ENCODE measurements at regions not wholly inside any gene's neighbourhood (a gene's known extent, or its start where the extent isn't known, plus 50 kb on each side); places are given as distances from the start of the nearest gene placed in this dataset.
"Not testable (repeated sequence)": the region's sequence is repeated elsewhere in the genome, so short reads cannot be mapped to it uniquely, and the experiment has no call there.

GRCh38 chr9:87160148-87161102 lies 213.1 kb upstream of the GAS1 start:
- DNase-seq = no peak

DNA sequence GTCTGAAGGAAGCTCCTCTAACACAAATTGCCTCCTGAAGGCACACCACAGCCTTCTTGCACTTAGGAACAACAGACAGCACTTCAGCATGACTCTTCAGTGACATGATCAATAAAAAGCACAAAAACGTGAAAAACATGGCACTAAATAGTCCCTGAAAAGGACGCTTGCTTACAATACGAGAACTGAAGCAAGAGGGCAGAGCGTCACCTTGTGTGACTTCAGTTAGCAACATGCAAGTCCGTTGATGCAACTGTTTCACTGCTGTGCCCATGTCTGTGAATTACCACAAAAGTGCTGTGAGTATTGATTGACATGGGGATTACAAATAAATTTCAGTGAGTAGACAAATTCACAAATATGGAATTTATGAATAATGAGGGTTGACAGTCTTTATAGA lies 219.9 kb upstream of the GAS1 start:
- DNase-seq = no peak

DNA sequence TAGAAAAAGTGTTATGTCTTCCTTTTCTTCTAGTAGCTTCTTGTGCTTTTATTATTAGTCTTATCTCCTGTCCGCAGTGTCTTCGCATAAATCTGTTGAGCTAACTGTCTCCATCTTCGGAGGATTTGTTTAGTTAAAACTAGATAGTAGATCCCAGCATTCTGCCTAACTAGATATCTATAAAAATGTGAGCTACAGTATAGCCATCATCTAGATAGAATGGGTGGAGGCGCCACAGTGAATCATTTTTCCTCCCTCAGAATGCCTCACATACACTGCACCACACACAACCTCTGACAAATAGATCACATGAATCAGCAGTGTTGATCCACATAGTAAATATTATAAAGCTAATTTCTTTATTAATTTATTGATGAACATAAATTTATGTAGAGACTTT lies 220.3 kb upstream of the GAS1 start:
- DNase-seq = no peak

GRCh38 chr9:87178302-87178701 lies 231.0 kb upstream of the GAS1 start:
- no peak for DNase-seq

DNA sequence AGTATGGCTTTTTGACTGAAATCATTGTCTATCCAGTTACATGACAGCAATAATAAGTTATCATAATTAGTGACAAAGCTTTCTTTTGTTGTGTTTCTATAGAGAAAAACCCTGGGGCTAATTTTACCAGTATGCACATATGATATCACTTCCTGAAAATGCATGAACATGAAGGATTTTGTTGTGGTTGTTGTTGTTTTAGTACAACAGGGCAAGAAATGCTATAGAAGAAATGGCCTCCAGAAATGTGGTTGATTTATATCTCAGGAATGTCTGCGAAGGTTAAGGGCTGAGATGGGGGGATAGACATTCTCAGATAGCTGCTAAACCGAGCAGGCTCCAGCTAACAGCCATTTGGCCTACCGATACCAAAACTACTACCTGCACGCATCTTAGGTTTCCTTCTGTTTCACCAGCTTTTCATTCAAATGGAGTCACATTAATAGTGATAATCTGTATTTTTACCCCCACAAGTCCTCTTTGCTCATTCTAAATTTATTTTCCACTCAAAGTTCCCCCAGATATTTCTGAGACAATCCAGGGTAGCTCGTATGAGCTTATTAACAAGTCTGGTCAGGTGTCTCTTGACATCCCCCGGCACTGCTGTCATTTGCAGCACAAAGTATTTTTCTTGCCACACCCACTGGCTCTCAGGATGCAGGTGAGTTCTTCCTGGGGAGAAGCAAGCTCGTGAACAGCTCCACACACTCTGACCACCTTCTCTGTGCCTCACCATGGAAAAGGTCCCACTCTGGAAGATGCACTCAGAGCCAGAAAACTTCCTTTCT lies 232.4 kb upstream of the GAS1 start:
- DNase-seq = no peak

- no peak for DNase-seq
Measured at GRCh38 chr9:87180361-87180760, 233.1 kb upstream of the GAS1 start.

- no peak for DNase-seq
Measured at GRCh38 chr9:87180841-87181240, 233.5 kb upstream of the GAS1 start.

DNA sequence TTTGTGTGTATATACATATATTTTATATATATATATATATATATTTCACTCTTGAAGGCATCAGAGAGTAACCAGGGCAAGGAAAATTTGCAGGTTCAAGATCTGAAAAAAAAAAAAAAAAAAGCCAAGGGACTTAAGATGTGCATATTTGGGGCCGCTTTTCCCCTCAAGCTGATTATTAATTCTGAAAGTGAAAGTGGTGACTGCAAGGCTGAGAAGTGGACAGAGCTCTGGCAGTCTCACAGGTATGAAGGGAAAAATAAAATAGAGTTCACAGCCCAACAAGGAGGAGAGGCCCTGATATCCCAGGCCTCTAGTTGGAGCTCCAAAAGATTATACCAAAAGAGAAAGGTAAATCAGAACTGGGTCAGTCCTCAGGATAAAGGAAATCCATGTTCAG lies 234.4 kb upstream of the GAS1 start:
- no peak for DNase-seq

GRCh38 chr9:87184956-87185642 lies 237.8 kb upstream of the GAS1 start:
- DNase-seq = no peak

- DNase-seq = no peak
Measured at GRCh38 chr9:87187656-87188055, 240.3 kb upstream of the GAS1 start.

- DNase-seq = no peak
Measured at GRCh38 chr9:87189006-87189405, 241.7 kb upstream of the GAS1 start.

DNA sequence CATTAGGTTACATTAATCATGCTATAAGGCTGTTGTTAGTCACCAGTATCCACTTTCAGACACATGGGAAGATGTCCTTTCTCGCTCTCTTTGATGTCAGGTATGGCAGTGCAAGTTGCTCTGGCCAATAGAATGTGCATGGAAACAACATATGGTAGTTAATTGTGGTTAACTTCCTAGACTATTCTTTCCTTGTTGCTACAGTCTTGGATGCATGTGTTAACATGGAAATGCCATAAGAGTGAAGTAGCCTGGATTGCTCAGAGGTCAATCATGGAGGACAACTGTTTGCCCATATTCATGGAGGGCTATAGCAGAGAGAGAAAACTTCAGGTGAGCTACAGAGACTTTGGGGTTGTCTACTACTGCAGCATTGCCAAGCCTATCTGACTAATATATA lies 245.8 kb upstream of the GAS1 start:
- DNase-seq = no peak

DNA sequence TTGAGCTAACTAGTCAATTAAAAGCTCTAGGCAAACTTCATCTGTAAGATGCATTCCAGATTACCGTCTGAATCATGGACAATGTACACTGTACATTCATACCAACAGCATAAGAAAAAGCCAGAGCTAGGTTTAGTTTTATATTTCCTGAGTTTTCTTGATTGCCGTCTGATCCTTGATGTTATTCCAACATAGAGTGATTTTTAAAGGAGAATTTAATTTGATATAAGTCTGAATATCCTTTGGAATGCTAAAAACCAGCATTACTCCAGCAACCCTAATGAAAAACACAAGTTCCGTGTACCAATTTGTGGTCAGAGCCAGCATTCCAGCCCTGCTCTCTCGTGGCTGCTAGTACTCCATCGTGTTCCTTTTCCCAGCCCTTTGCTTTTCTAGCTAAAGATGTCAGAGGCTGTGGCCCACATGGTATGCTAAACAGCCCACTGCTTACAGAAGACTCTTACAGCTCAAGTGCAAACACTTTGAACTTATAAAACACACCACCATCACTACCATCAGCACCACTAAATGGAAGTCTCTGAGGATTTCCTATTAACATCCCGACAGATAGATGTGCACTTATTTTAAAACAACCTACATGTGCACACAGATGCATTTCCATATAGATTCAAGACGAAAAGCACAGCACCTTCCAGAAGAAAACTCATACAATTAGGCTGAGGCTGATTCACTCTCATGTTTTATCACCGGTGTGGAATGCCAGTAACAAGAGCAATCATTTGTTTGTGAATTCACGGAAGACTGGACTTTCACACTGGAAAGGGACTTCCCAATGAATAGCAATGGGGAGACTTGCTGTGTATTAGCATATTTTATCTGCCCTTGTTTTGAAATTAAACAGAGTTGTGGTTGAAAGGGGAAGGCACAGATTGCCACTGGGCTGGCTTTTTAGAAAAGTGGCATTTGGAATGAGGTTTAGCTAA lies 246.9 kb upstream of the GAS1 start:
- DNase-seq = no peak

DNA sequence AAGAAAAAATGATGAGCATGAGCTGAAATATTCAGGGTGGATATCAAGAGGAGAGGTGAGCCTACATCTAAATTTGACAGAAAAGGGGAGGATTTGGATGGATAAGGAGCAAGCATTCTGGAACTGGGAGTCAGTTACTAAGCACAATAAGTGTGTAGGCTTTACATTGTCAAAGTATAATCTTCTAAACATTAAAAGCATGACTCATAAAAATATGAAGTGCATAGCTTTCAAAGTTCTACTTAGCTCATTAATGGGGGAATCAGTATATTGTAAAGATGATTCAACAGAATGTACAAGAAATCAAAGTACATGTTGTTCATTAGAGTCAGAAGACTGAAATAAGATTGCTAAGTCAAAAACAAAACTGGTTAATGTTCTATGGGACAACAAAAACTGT lies 248.0 kb upstream of the GAS1 start:
- DNase-seq = no peak

GRCh38 chr9:87197349-87198130 lies 250.2 kb upstream of the GAS1 start:
- DNase-seq = no peak

GRCh38 chr9:87198716-87199115 lies 251.4 kb upstream of the GAS1 start:
- no peak for DNase-seq

DNA sequence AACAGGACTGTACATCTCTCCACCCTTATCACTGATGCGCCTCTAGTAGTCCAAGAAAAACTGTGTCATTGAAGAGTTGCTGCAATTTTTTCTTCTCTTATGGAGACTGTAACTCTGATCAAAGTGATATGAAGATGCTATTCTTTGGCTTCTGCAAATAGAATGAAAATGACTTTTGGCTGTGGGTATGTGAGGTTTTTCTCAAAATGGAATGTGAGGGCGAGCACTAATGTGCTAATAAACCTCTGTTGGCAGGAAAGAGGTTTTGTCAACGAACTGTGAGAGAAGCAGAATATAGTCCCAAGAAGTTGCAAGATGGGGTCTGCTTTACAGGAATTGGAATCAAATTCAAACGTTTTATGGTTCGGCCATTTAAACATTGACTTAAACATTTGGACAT lies 252.0 kb upstream of the GAS1 start:
- no peak for DNase-seq

GRCh38 chr9:87199782-87200181 lies 252.5 kb upstream of the GAS1 start:
- DNase-seq = no peak

GRCh38 chr9:87201351-87201751 lies 254.0 kb upstream of the GAS1 start:
- no peak for DNase-seq

DNA sequence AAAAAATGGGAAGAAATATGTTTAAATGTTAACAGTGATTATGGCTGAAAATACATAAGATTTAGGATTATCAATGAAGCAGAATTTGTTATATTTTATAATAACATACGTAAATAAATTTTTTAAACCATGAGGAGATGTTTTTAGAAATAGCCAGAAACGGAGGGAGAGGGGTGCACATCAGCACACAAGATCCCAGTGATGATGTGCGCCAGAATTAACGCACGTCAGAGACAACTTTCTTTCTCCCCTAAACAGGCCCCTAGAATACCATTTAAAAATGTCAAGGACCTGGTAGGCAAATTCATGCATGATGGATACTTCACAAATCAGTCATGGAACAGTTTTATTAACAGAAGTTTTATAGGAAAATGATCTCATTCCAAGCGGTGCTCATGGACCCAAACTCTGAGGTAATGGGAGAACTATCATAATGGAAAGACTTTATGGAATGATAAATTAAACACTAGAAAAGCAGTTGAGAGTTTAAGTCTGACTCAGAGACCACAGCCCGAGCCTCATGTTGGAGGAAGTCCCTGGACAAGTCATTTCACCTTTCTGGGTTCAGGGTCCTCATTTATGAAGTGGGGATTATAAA lies 258.9 kb upstream of the GAS1 start:
- DNase-seq = no peak

DNA sequence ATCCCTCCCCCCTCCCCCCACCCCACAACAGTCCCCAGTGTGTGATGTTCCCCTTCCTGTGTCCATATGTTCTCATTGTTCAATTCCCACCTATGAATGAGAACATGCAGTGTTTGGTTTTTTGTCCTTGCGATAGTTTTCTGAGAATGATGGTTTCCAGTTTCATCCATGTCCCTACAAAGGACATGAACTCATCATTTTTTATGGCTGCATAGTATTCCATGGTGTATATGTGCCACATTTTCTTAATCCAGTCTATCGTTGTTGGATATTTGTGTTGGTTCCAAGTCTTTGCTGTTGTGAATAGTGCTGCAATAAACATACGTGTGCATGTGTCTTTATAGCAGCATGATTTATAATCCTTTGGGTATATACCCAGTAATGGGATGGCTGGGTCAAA lies 263.4 kb upstream of the GAS1 start:
- not testable (repeated sequence) for DNase-seq
